ENCODE measurements at regions not wholly inside any gene's neighbourhood (a gene's known extent, or its start where the extent isn't known, plus 50 kb on each side); places are given as distances from the start of the nearest gene placed in this dataset.

DNA sequence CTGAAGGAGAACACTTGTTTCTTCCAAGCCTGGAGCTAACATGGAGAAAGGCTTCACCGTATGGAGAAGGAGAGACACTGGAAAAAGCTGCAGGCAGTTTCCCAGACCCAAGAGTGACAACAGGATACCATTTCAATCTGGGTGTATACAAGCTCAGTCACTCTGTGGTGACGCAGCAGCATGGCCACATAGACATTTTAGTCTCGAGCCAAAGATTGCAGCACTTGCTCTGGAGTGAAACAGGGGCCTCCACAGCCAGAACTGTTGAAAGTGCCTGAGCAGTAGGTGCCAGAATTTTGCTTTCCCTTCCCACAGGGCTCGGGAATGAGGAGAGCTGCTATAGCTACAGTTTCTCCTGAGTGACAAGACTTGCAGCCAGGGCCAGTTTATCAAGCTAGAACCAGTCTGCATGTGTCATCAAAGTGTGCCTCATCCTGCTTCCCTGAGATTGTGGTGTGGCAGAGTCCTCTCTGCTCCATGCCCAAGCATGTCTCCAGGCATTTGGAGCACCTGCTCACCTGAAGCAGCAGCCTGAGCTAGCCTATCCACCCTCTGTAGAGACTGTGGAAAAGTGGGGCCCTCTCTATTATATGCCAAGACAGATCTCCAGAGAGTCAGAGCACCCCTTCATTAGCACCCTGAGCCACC is 234.6 kb upstream of the CDH19 start:
- ATAC-seq = no peak
- H3K4me3 ChIP-seq = no peak overlapping the region
- H3K4me1 ChIP-seq = no peaks in the 10 kb centered on the region
- H3K36me3 ChIP-seq (ENCODE audit: insufficient read depth in 1 of 2, low read depth in 1 of 2) = no peaks in the 10 kb centered on the region
- 40 to 58% (median 45%) methylated on average over 4 of the region's 4 CpGs for WGBS, 3 donors
- peaks cover 0 to 2% (median 0%) of the 10 kb centered on the region in 3 donors for H3K27me3 ChIP-seq (ENCODE audit: insufficient read depth in 3 of 3, low read length in 2 of 3)
- H3K27ac ChIP-seq = no peak overlapping the region
- intact Hi-C loops (cut with DNase I) = no loop called here
- H3K9me3 ChIP-seq = no peaks in the 10 kb centered on the region
- no peak for DNase-seq
- TF ChIP-seq CTCF (IDR thresholded peaks at IDR 0.05) = no peak

GRCh38 chr18:66833646-66834045 is 229.8 kb upstream of the CDH19 start:
- DNase-seq (no peak), ATAC-seq (no peak)
- no peak for TF ChIP-seq CTCF (IDR thresholded peaks at IDR 0.05)
- Histone ChIP-seq H3K36me3 (ENCODE audit: insufficient read depth in 1 of 2, low read depth in 1 of 2) (no peaks in the 10 kb centered on the region), H3K9me3 (peaks cover 5% of the 10 kb centered on the region), H3K4me3 (no peak overlapping the region), H3K27me3 (ENCODE audit: insufficient read depth in 3 of 3, low read length in 2 of 3) (no peaks in the 10 kb centered on the region), H3K4me1 (no peaks in the 10 kb centered on the region), H3K27ac (no peak overlapping the region)
- intact Hi-C loops (cut with DNase I) = no loop called here
- 28 to 32% (median 29%) methylated on average over 4 of the region's 4 CpGs for WGBS, 3 donors

DNA sequence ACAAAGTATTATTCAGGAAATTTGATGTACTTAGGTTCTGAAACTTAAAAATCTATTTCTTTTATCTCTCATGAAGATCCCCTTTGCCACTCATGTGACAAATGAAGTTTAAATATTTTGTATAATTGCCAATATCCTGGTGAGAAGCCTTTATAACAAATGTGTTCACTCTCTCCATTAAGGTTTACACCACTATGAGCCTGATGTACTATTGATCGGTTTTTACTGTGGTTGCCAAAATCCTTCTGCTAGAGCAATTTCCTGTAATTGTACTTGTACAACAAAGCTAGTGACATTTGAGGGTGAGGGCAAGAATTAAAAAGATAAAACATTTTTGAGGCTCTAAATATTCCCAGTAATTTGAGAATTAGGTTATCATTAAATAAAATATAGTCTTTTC is 222.3 kb upstream of the CDH19 start:
- H3K27ac ChIP-seq = no peak overlapping the region
- intact Hi-C loops (cut with DNase I) = no loop called here
- TF ChIP-seq CTCF (IDR thresholded peaks at IDR 0.05) = no peak
- H3K4me1 ChIP-seq = no peaks in the 10 kb centered on the region
- 49 to 66% (median 49%) methylated on average over 1 of the region's 1 CpG for WGBS, 3 donors
- no peak for DNase-seq
- no peaks in the 10 kb centered on the region for H3K27me3 ChIP-seq (ENCODE audit: insufficient read depth in 3 of 3, low read length in 2 of 3)
- no peaks in the 10 kb centered on the region for H3K36me3 ChIP-seq (ENCODE audit: insufficient read depth in 1 of 2, low read depth in 1 of 2)
- ATAC-seq = no peak
- H3K4me3 ChIP-seq = no peak overlapping the region
- peaks cover 5% of the 10 kb centered on the region for H3K9me3 ChIP-seq

DNA sequence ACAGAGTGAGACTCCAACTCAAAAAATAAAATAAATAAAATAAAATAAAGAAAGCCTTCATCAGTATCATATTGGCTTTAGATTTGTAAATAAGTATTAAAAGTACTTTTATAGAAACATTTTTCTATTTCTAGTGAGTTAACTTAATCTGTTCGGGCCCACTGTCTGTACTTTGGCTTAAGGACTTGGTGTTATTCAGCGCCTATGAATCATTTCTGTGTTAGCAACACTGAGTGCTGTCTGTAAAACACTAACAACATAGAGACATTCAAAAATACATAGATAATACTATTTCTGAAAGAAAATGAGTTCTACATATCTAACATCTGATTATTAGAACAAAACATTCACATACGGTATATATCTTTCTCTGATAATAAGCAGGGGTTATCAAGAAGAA is 221.5 kb upstream of the CDH19 start:
- H3K27ac ChIP-seq = no peak overlapping the region
- H3K9me3 ChIP-seq = peaks cover 5% of the 10 kb centered on the region
- no peak for ATAC-seq
- intact Hi-C loops (cut with DNase I) = no loop called here
- H3K4me3 ChIP-seq = no peak overlapping the region
- WGBS, 3 donors = 89 to 98% (median 91%) methylated on average over 3 of the region's 3 CpGs
- no peaks in the 10 kb centered on the region for H3K4me1 ChIP-seq
- no peak for DNase-seq
- H3K36me3 ChIP-seq (ENCODE audit: insufficient read depth in 1 of 2, low read depth in 1 of 2) = no peaks in the 10 kb centered on the region
- H3K27me3 ChIP-seq (ENCODE audit: insufficient read depth in 3 of 3, low read length in 2 of 3) = no peaks in the 10 kb centered on the region
- TF ChIP-seq CTCF (IDR thresholded peaks at IDR 0.05) = no peak

DNA sequence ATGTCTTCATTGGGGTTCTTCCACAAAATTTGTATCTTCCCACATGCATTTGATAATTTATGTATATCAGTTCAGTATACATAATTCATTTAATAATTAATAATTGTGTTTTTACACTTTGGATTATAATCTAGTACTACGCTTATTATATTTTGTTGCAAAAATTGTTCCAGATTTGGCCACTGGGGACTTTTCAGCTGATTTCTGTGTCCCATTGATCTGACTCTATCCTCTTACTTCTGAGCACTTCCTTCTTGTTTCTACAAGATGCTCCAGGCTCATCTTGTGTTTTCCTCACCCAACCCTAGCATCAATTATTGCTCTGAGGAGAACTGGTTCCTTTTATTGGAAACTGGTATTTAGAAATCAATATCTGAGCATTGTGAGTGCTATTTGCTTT is 215.3 kb upstream of the CDH19 start:
- intact Hi-C loops (cut with DNase I) = no loop called here
- no peak for TF ChIP-seq CTCF (IDR thresholded peaks at IDR 0.05)
- Histone ChIP-seq H3K27ac (no peak overlapping the region), H3K9me3 (no peaks in the 10 kb centered on the region), H3K36me3 (ENCODE audit: insufficient read depth in 1 of 2, low read depth in 1 of 2) (no peaks in the 10 kb centered on the region), H3K4me1 (no peaks in the 10 kb centered on the region), H3K27me3 (ENCODE audit: insufficient read depth in 3 of 3, low read length in 2 of 3) (no peaks in the 10 kb centered on the region), H3K4me3 (no peak overlapping the region)
- DNase-seq (no peak), ATAC-seq (no peak)
- WGBS, 3 donors = 91 to 94% (median 91%) methylated on average over 1 of the region's 1 CpG
